ENCODE measurements at regions not wholly inside any gene's neighbourhood (a gene's known extent, or its start where the extent isn't known, plus 50 kb on each side); places are given as distances from the start of the nearest gene placed in this dataset.
A peak's percentile ranks its signal among the peaks of the same experiment; 100 is the strongest.
"Not testable (repeated sequence)": the region's sequence is repeated elsewhere in the genome, so short reads cannot be mapped to it uniquely, and the experiment has no call there.

DNA sequence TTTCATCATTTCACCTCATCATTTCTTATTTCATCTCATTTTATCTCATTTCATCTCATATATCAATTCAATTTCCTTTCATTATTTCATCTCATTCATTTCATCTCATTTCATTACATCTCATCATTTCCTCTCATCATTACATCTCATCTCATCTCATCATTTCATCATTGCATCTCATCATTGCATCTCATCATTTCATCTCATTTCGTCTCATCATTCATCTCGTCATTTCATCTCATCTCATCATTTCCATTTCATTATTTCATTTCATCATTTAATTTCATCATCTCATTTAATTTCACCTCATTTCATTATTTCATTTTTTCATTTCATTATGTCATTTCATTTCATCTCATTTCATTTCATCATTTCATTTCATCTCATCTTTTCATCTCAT is 168.5 kb upstream of the FAM72C start:
- not testable (repeated sequence) for H3K4me3 ChIP-seq (ENCODE audit: low read length in 2 of 2); H3K36me3 ChIP-seq (ENCODE audit: control insufficient read depth in 2 of 2, insufficient read depth in 2 of 2, low read length in 1 of 2); H3K27ac ChIP-seq (ENCODE audit: low read depth in 1 of 2, low read length in 1 of 2); DNase-seq (ENCODE audit: low read depth in 6 of 9, low spot score in 9 of 9); H3K4me1 ChIP-seq (ENCODE audit: control insufficient read depth in 2 of 2, insufficient read depth in 2 of 2, low read length in 2 of 2); H3K27me3 ChIP-seq (ENCODE audit: control insufficient read depth in 2 of 2, insufficient read depth in 1 of 2, low read length in 1 of 2); H3K9me3 ChIP-seq (ENCODE audit: control insufficient read depth in 2 of 2, insufficient read depth in 1 of 2, low read length in 1 of 2)
- no CpG with 5 or more reads among the region's 2 CpGs for WGBS

DNA sequence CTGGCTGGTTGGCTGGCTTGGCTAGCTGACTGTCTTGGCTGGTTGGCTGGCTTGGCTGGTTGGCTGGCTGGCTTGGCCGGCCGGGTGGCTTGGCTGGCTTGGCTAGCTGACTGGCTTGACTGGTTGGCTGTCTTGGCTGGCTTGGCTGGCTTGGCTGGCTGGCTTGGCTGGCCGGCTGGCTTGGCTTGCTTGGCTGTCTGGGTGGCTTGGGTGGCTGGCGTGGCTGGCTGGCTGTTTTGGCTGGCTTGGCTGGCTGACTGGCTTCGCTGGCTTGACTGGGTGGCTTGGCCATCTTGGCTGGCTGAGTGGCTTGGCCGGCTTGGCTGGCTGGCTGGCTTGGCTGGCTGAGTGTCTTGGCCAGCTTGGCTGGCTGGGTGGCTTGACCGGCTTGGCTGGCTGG is 133.2 kb upstream of the FAM72C start:
- WGBS: 51% methylated on average over 3 of the region's 7 CpGs
- not testable (repeated sequence) for H3K4me3 ChIP-seq (ENCODE audit: low read length in 2 of 2); DNase-seq (ENCODE audit: low read depth in 6 of 9, low spot score in 9 of 9); H3K4me1 ChIP-seq (ENCODE audit: control insufficient read depth in 2 of 2, insufficient read depth in 2 of 2, low read length in 2 of 2); H3K36me3 ChIP-seq (ENCODE audit: control insufficient read depth in 2 of 2, insufficient read depth in 2 of 2, low read length in 1 of 2); H3K27me3 ChIP-seq (ENCODE audit: control insufficient read depth in 2 of 2, insufficient read depth in 1 of 2, low read length in 1 of 2); H3K27ac ChIP-seq (ENCODE audit: low read depth in 1 of 2, low read length in 1 of 2)
- peaks cover 17 to 28% of the 10 kb centered on the region in 2 donors for H3K9me3 ChIP-seq (ENCODE audit: control insufficient read depth in 2 of 2, insufficient read depth in 1 of 2, low read length in 1 of 2)

DNA sequence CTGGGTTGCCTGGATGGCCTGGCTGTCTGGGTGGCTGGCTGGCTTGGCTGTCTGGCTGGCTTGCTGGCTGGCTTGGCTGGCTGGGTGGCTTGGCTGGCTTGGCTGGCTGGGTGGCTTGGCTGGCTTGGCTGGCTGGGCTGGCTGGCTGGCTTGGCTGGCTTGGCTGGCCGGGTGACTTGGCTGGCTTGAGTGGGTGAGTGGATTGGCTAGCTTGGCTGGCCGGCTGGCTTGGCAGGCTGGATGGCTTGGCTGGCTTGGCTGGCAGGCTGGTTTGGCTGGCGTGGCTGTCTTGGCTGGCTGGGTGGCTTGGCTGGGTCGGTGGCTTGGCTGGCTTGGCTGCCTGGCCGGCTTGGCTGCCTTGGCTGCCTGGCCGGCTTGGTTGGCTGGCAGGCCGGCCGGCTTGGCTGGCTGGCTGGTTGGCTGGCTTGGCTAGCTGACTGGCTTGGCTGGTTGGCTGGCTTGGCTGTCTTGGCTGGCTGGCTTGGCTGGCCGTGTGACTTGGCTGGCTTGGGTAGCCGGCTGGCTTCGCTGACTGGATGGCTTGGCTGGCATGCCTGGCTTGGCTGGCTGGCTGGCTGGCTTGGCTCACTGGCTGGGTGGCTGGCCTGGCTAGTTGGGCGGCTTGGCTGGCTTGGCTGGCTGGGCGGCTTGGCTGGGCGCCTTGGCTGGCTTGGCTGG is 132.4 kb upstream of the FAM72C start:
- H3K27me3 ChIP-seq (ENCODE audit: control insufficient read depth in 2 of 2, insufficient read depth in 1 of 2, low read length in 1 of 2); H3K27ac ChIP-seq (ENCODE audit: low read depth in 1 of 2, low read length in 1 of 2); H3K4me3 ChIP-seq (ENCODE audit: low read length in 2 of 2); H3K36me3 ChIP-seq (ENCODE audit: control insufficient read depth in 2 of 2, insufficient read depth in 2 of 2, low read length in 1 of 2); H3K4me1 ChIP-seq (ENCODE audit: control insufficient read depth in 2 of 2, insufficient read depth in 2 of 2, low read length in 2 of 2): not testable (repeated sequence)
- peaks cover 17 to 28% of the 10 kb centered on the region in 2 donors for H3K9me3 ChIP-seq (ENCODE audit: control insufficient read depth in 2 of 2, insufficient read depth in 1 of 2, low read length in 1 of 2)
- 92% methylated on average over 14 of the region's 14 CpGs for WGBS
- peak in 1 of 9 donors; percentile 3 for DNase-seq (ENCODE audit: low read depth in 6 of 9, low spot score in 9 of 9)

DNA sequence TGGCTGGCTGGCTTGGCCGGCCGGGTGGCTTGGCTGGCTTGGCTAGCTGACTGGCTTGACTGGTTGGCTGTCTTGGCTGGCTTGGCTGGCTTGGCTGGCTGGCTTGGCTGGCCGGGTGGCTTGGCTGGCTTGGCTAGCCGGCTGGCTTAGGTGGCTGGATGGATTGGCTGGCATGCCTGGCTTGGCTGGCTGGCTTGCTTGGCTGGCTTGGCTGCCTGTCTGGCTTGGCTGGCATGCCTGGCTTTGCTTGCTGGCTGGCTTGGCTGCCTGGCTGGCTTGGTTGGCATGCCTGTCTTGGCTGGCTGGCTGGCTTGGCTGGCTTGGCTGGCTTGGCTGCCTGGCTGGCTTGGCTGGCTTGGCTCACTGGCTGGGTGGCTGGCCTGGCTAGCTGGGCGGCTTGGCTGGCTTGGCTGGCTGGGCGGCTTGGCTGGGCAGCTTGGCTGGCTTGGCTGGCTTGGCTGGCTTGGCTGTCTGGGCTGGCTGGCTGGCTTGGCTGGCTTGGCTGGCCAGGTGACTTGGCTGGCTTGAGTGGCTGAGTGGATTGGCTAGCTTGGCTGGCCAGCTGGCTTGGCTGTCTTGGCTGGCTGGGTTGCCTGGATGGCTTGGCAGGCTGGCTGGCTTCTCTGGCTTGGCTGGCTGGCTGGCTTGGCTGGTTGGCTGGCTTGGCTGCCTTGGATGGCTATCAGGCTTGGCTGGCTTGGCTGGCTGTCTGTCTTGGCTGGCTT is 131.5 kb upstream of the FAM72C start:
- 94% methylated on average over 4 of the region's 6 CpGs for WGBS
- not testable (repeated sequence) for H3K4me1 ChIP-seq (ENCODE audit: control insufficient read depth in 2 of 2, insufficient read depth in 2 of 2, low read length in 2 of 2); H3K36me3 ChIP-seq (ENCODE audit: control insufficient read depth in 2 of 2, insufficient read depth in 2 of 2, low read length in 1 of 2); H3K4me3 ChIP-seq (ENCODE audit: low read length in 2 of 2); H3K27me3 ChIP-seq (ENCODE audit: control insufficient read depth in 2 of 2, insufficient read depth in 1 of 2, low read length in 1 of 2); H3K27ac ChIP-seq (ENCODE audit: low read depth in 1 of 2, low read length in 1 of 2); DNase-seq (ENCODE audit: low read depth in 6 of 9, low spot score in 9 of 9)
- peaks cover 17 to 28% of the 10 kb centered on the region in 2 donors for H3K9me3 ChIP-seq (ENCODE audit: control insufficient read depth in 2 of 2, insufficient read depth in 1 of 2, low read length in 1 of 2)

DNA sequence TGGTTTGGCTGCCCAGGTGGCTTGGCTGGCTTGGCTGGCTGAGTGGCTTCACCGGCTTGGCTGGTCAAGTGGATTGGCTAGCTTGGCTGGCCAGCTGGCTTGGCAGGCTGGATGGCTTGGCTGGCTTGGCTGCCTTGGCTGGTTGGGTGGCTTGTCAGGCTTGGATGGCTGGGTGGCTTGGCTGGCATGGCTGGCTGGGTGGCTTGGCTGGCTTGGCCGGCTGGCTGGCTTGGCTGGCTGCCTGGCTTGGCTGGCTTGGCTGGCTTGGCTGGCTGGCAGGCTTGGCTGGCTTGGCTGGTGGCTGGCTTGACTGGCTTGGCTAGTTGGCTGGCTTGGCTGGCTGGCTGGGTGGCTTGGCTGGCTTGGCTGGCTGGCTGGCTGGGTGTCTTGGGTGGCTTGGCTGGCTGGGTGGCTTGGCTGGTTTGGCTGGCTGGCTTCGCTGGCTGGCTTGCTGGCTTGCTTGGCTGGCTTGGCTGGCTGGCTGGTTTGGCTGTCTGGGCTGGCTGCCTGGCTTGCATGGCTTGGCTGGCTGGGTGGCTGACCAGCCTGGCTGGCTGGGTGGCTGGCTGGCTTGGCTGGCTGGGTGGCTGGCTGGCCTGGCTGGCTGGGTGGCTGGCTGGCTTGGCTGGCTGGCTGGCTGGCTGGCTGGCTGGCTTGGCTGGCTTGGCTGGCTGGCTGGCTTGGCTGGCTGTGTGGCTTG is 130.4 kb upstream of the FAM72C start:
- H3K4me3 ChIP-seq (ENCODE audit: low read length in 2 of 2); H3K36me3 ChIP-seq (ENCODE audit: control insufficient read depth in 2 of 2, insufficient read depth in 2 of 2, low read length in 1 of 2); H3K27ac ChIP-seq (ENCODE audit: low read depth in 1 of 2, low read length in 1 of 2); H3K27me3 ChIP-seq (ENCODE audit: control insufficient read depth in 2 of 2, insufficient read depth in 1 of 2, low read length in 1 of 2); DNase-seq (ENCODE audit: low read depth in 6 of 9, low spot score in 9 of 9); H3K4me1 ChIP-seq (ENCODE audit: control insufficient read depth in 2 of 2, insufficient read depth in 2 of 2, low read length in 2 of 2): not testable (repeated sequence)
- peaks cover 17 to 28% of the 10 kb centered on the region in 2 donors for H3K9me3 ChIP-seq (ENCODE audit: control insufficient read depth in 2 of 2, insufficient read depth in 1 of 2, low read length in 1 of 2)
- WGBS: 75% methylated on average over 3 of the region's 3 CpGs

DNA sequence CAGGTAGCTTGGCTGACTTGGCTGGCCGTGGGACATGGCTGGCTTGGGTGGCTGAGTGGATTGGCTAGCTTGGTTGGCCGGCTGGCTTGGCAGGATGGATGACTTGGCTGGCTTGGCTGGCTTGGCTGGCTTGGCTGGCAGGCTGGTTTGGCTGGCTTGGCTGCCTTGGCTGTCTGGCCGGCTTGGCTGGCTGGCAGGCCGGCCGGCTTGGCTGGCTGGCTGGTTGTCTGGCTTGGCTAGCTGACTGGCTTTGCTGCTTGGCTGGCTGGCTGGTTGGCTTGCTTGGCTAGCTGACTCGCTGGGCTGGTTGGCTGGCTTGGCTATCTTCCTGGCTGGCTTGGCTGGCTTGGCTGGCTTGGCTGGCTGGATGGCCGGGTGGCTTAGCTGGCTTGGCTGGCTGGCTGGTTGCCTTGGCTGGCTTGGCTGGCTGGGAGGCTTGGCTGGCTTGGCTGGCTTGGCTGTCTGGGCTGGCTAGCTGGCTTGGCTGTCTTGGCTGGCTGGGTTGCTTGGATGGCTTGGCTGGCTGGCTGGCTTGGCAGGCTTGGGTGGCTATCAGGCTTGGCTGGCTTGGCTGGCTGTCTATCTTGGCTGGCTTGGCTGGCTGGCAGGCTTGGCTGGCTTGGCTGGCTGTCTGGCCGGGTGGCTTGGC is 129.7 kb upstream of the FAM72C start:
- no peak for DNase-seq (ENCODE audit: low read depth in 6 of 9, low spot score in 9 of 9)
- Histone ChIP-seq H3K27me3 (ENCODE audit: control insufficient read depth in 2 of 2, insufficient read depth in 1 of 2, low read length in 1 of 2) (no peaks in the 10 kb centered on the region), H3K9me3 (ENCODE audit: control insufficient read depth in 2 of 2, insufficient read depth in 1 of 2, low read length in 1 of 2) (peaks cover 17 to 28% of the 10 kb centered on the region in 2 donors), H3K27ac (ENCODE audit: low read depth in 1 of 2, low read length in 1 of 2) (no peak overlapping the region), H3K4me1 (ENCODE audit: control insufficient read depth in 2 of 2, insufficient read depth in 2 of 2, low read length in 2 of 2) (no peaks in the 10 kb centered on the region), H3K36me3 (ENCODE audit: control insufficient read depth in 2 of 2, insufficient read depth in 2 of 2, low read length in 1 of 2) (no peaks in the 10 kb centered on the region), H3K4me3 (ENCODE audit: low read length in 2 of 2) (no peak overlapping the region)
- 84% methylated on average over 8 of the region's 8 CpGs for WGBS

DNA sequence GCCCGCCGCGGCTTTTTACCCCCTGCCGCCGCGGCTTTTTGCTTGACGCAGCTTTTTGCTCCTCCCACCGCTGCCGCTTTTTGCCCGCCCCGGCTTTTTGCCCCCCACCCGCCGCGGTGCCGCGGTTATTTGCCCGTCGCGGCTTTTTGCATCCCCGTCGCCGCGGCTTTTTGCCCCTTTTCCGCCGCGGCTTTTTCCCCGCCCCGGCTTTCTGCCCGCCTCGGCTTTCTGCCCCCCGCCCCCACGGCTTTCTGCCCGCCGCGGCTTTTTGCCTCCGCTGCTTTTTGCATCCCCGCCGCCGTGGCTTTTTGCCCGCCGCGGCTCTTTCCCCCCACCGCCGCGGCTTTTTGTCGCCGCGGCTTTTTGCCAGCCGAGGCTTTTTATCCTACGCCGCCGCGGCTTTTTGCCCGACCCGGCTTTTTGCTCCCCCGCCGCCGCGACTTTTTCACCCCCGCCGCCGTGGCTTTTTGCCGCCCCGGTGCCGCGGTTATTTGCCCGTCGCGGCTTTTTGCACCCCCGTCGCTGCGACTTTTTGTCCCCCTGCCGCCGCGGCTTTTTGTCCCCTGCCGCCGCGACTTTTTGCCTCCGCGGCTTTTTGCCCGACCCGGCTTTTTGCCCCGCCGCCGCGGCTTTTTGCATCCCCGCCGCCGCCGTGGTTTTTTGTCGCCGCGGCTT is 105.5 kb upstream of the FAM72C start:
- not testable (repeated sequence) for H3K27ac ChIP-seq (ENCODE audit: low read depth in 1 of 2, low read length in 1 of 2); H3K9me3 ChIP-seq (ENCODE audit: control insufficient read depth in 2 of 2, insufficient read depth in 1 of 2, low read length in 1 of 2); H3K36me3 ChIP-seq (ENCODE audit: control insufficient read depth in 2 of 2, insufficient read depth in 2 of 2, low read length in 1 of 2); H3K4me1 ChIP-seq (ENCODE audit: control insufficient read depth in 2 of 2, insufficient read depth in 2 of 2, low read length in 2 of 2)
- peaks cover 0 to 12% of the 10 kb centered on the region in 2 donors for H3K27me3 ChIP-seq (ENCODE audit: control insufficient read depth in 2 of 2, insufficient read depth in 1 of 2, low read length in 1 of 2)
- H3K4me3 ChIP-seq (ENCODE audit: low read length in 2 of 2): peak overlapping the region; percentile 33 to 36
- 1% methylated on average over 93 of the region's 93 CpGs for WGBS
- peak in 2 of 9 donors; percentile 51 to 53 for DNase-seq (ENCODE audit: low read depth in 6 of 9, low spot score in 9 of 9)

DNA sequence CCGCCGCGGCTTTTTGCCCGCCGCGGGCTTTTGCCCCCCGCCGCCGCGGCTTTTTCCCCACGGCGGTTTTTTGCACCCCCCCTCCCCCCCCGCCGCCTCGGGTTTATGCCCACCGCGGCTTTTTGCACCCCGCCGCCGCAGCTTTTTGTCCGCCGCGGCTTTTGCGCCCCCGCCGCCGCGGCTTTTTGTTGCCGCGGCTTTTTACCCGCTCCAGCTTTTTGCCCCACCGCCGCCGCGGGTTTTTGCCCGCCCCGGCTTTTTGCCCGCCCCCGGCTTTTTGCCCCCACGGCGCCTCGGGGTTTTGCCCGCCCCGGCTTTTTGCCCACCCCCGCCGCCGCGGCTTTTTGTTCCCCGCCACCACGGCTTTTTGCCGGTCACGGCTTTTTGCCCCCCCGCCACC is 104.9 kb upstream of the FAM72C start:
- Histone ChIP-seq H3K27me3 (ENCODE audit: control insufficient read depth in 2 of 2, insufficient read depth in 1 of 2, low read length in 1 of 2) (peaks cover 0 to 12% of the 10 kb centered on the region in 2 donors), H3K4me3 (ENCODE audit: low read length in 2 of 2) (peak overlapping the region in 1 of 2 donors; percentile 36)
- H3K4me1 ChIP-seq (ENCODE audit: control insufficient read depth in 2 of 2, insufficient read depth in 2 of 2, low read length in 2 of 2); H3K9me3 ChIP-seq (ENCODE audit: control insufficient read depth in 2 of 2, insufficient read depth in 1 of 2, low read length in 1 of 2); DNase-seq (ENCODE audit: low read depth in 6 of 9, low spot score in 9 of 9); H3K36me3 ChIP-seq (ENCODE audit: control insufficient read depth in 2 of 2, insufficient read depth in 2 of 2, low read length in 1 of 2); H3K27ac ChIP-seq (ENCODE audit: low read depth in 1 of 2, low read length in 1 of 2): not testable (repeated sequence)
- 1% methylated on average over 49 of the region's 53 CpGs for WGBS
